ENCODE measurements at regions not wholly inside any gene's neighbourhood (a gene's known extent, or its start where the extent isn't known, plus 50 kb on each side); places are given as distances from the start of the nearest gene placed in this dataset.

GRCh38 chr2:143890798-143891197 is 629.1 kb downstream of the ZEB2 start:
- no peak overlapping the region for H3K4me3 ChIP-seq (ENCODE audit: low read depth, low read length)
- TF ChIP-seq CTCF (IDR thresholded peaks at IDR 0.05; ENCODE audit: low read depth, low read length), result no peak

- no peak for TF ChIP-seq CTCF (IDR thresholded peaks at IDR 0.05; ENCODE audit: low read depth, low read length)
- H3K4me3 ChIP-seq (ENCODE audit: low read depth, low read length), result no peak overlapping the region
Measured at GRCh38 chr2:143889216-143889615, 630.7 kb downstream of the ZEB2 start.

- TF ChIP-seq CTCF (IDR thresholded peaks at IDR 0.05; ENCODE audit: low read depth, low read length), result no peak
- no peak overlapping the region for H3K4me3 ChIP-seq (ENCODE audit: low read depth, low read length)
Measured at GRCh38 chr2:143885461-143885860, 634.5 kb downstream of the ZEB2 start.

GRCh38 chr2:143881246-143881645 is 638.7 kb downstream of the ZEB2 start:
- no peak for TF ChIP-seq CTCF (IDR thresholded peaks at IDR 0.05; ENCODE audit: low read depth, low read length)
- H3K4me3 ChIP-seq (ENCODE audit: low read depth, low read length), result no peak overlapping the region

GRCh38 chr2:143877876-143878530 is 641.9 kb downstream of the ZEB2 start:
- no peak for TF ChIP-seq CTCF (IDR thresholded peaks at IDR 0.05; ENCODE audit: low read depth, low read length)
- H3K4me3 ChIP-seq (ENCODE audit: low read depth, low read length), result no peak overlapping the region

GRCh38 chr2:143877056-143877455 is 642.9 kb downstream of the ZEB2 start:
- TF ChIP-seq CTCF (IDR thresholded peaks at IDR 0.05; ENCODE audit: low read depth, low read length), result no peak
- no peak overlapping the region for H3K4me3 ChIP-seq (ENCODE audit: low read depth, low read length)

GRCh38 chr2:143875295-143876233 is 644.4 kb downstream of the ZEB2 start:
- TF ChIP-seq CTCF (IDR thresholded peaks at IDR 0.05; ENCODE audit: low read depth, low read length), result no peak
- no peak overlapping the region for H3K4me3 ChIP-seq (ENCODE audit: low read depth, low read length)
